Mucosa of rectum (tissue), 2 donors: ENCODE measurements at regions not wholly inside any gene's neighbourhood (a gene's known extent, or its start where the extent isn't known, plus 50 kb on each side); places are given as distances from the start of the nearest gene placed in this dataset.
"Not testable (repeated sequence)": the region's sequence is repeated elsewhere in the genome, so short reads cannot be mapped to it uniquely, and the experiment has no call there.

Experiments
- H3K27ac ChIP-seq, 2 donors: one replicate each; pipeline ENCODE4 v1.7.0; 2013; ENCODE audit warnings: inconsistent platforms in 2 of 2, low read depth in 2 of 2, low read length in 2 of 2
- H3K27me3 ChIP-seq, 2 donors: one replicate each; pipeline ENCODE4 v1.7.0; 2013; ENCODE audit warnings: low read length in 2 of 2; ENCODE audit not compliant: control insufficient read depth in 2 of 2, insufficient read depth in 2 of 2
- H3K36me3 ChIP-seq, 2 donors: one replicate each; pipeline ENCODE4 v1.7.0; 2013; ENCODE audit warnings: low read length in 2 of 2; ENCODE audit not compliant: control insufficient read depth in 2 of 2, insufficient read depth in 2 of 2
- H3K4me1 ChIP-seq, 2 donors: one replicate each; pipeline ENCODE4 v1.7.0; 2013; ENCODE audit warnings: low read length in 2 of 2, mild to moderate bottlenecking in 1 of 2; ENCODE audit not compliant: control insufficient read depth in 2 of 2, insufficient read depth in 2 of 2
- H3K4me3 ChIP-seq, 2 donors: one replicate each; pipeline ENCODE4 v1.7.0; 2013; ENCODE audit warnings: low read length in 2 of 2
- H3K9ac ChIP-seq, 2 donors: one replicate each; pipeline ENCODE4 v1.7.0; 2013; ENCODE audit warnings: low read length in 2 of 2, low read depth in 1 of 2, mild to moderate bottlenecking in 1 of 2
- H3K9me3 ChIP-seq, 2 donors: one replicate each; pipeline ENCODE4 v1.7.0; 2013; ENCODE audit warnings: low read length in 2 of 2; ENCODE audit not compliant: control insufficient read depth in 2 of 2
- donor health status: healthy.
- donor health status: Normal muscosa, but diverticular disease.

DNA sequence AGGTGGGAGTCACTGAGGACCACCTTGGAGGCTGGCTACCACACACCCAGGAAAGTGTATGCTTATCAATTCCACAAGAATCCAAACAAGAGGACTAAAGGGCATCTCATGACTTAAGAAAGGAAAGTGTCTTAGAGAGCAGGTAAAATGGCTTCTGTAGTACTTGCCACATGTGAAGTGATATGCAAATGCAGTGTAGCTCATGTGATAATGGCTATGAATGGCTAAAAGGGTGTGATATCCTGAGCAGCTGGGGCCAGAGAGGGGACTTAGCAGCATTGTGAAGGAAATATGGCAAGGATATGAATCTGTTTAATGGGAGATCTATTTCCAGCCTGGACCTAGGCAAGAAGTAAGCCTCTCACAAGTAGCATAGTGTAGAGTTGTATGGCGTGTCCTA is 90.5 kb downstream of the BUB3 start:
- no peaks in the 10 kb centered on the region for H3K36me3 ChIP-seq
- no peaks in the 10 kb centered on the region for H3K9me3 ChIP-seq
- no peak overlapping the region for H3K9ac ChIP-seq
- no peaks in the 10 kb centered on the region for H3K27me3 ChIP-seq
- H3K4me3 ChIP-seq: no peak overlapping the region
- no peak overlapping the region for H3K27ac ChIP-seq
- H3K4me1 ChIP-seq: peaks cover 0 to 3% of the 10 kb centered on the region in 2 donors

DNA sequence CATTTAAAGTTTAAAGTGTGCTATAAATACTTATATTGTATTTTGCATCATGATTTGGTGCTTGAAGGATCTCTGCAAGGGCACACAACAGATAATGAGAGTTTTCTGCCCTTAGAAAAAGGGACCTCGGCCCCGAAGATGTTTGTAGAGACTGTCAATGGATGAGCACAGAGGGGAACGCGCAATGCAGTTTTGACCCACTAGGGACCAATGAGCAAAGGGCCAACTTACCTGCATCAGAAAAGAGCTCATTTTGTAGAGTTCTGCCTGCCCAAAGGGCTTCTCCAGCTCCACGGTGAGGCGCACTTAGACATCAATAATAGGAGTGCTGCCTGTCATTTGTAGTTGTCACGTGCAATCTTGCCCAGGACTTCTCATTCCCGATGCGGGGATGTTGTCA is 91.1 kb downstream of the BUB3 start:
- peaks cover 0 to 3% of the 10 kb centered on the region in 2 donors for H3K4me1 ChIP-seq
- H3K9me3 ChIP-seq: no peaks in the 10 kb centered on the region
- H3K9ac ChIP-seq: no peak overlapping the region
- no peaks in the 10 kb centered on the region for H3K27me3 ChIP-seq
- no peak overlapping the region for H3K4me3 ChIP-seq
- H3K27ac ChIP-seq: no peak overlapping the region
- H3K36me3 ChIP-seq: no peaks in the 10 kb centered on the region

DNA sequence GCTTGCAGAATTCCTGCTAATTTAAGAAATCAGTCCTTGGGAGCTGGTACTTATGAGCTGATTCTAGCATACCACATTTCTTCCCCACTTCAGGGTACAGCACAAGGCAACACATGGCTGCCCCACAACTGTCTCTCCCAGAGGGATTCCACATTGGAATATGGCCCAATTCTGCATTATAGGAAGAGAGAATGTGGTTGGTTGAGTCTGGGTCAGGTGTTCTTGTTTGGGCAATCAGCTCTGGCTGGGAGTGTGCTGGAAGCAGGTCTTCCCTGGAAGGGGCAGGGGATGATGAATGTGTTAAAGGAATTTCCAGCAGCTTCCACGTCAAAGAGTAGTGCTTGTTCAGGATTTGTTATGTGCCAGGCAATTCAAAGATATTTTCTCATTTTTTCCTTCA is 95.7 kb downstream of the BUB3 start:
- no peaks in the 10 kb centered on the region for H3K9me3 ChIP-seq
- H3K27me3 ChIP-seq: no peaks in the 10 kb centered on the region
- no peak overlapping the region for H3K4me3 ChIP-seq
- no peak overlapping the region for H3K9ac ChIP-seq
- no peaks in the 10 kb centered on the region for H3K36me3 ChIP-seq
- H3K4me1 ChIP-seq: no peaks in the 10 kb centered on the region
- H3K27ac ChIP-seq: no peak overlapping the region

DNA sequence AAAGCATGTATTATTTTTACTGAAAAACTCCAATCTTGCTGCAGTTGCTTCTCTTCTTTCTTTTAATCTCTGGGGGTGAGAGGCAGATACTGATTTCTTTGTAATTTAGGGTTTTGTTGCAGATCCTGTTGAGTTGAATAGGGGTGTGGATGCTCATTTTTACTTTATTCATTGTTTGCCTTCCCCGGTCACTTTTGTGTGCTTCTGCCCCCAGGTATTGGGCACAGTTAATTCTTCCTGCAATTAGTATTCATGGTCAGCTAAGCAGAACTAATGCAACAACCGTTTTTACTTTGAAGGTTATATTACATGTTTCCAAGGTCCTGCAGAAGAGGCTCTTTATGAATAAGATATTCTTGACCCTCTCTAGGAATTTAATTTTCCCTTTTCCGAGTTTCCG is 96.4 kb downstream of the BUB3 start:
- no peaks in the 10 kb centered on the region for H3K4me1 ChIP-seq
- no peak overlapping the region for H3K27ac ChIP-seq
- H3K36me3 ChIP-seq: no peaks in the 10 kb centered on the region
- no peak overlapping the region for H3K9ac ChIP-seq
- no peaks in the 10 kb centered on the region for H3K27me3 ChIP-seq
- no peaks in the 10 kb centered on the region for H3K9me3 ChIP-seq
- no peak overlapping the region for H3K4me3 ChIP-seq

DNA sequence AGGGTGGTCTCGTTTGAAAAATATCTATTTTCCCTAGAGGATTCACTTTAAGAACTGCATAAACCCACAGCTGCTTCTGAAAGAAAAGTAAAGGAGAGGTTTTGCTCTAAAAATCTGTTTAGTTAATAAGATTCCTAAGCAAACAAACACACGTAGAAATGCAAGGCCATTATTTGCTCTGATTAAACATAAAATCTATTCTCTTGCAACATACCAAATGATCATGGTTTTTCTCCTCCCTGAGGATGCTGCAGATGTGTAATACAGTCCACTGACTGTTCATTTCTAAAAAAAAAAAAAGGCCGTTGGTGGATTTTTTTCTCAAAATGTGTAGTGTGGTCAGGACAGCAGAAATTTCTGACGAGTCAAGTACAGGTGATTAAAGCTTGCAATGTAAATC is 98.6 kb downstream of the BUB3 start:
- Histone ChIP-seq H3K27me3 (no peaks in the 10 kb centered on the region), H3K27ac (no peak overlapping the region), H3K4me3 (no peak overlapping the region), H3K36me3 (no peaks in the 10 kb centered on the region), H3K9me3 (no peaks in the 10 kb centered on the region), H3K9ac (no peak overlapping the region), H3K4me1 (no peaks in the 10 kb centered on the region)

DNA sequence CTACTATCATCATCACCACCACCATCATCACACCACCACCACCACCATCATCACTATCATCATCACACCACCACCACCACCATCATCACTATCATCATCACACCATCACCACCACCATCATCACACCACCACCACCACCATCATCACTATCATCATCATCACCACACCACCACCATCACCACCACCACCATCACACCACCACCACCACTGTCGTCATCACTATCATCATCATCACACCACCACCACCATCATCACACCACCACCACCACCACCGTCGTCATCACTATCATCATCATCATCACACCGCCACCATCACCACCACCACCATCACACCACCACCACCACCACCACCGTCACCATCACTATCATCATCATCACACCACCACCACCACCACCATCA is 100.1 kb downstream of the BUB3 start:
- not testable (repeated sequence) for H3K9ac ChIP-seq, H3K27ac ChIP-seq, H3K4me1 ChIP-seq, H3K27me3 ChIP-seq, H3K9me3 ChIP-seq, H3K36me3 ChIP-seq, H3K4me3 ChIP-seq

DNA sequence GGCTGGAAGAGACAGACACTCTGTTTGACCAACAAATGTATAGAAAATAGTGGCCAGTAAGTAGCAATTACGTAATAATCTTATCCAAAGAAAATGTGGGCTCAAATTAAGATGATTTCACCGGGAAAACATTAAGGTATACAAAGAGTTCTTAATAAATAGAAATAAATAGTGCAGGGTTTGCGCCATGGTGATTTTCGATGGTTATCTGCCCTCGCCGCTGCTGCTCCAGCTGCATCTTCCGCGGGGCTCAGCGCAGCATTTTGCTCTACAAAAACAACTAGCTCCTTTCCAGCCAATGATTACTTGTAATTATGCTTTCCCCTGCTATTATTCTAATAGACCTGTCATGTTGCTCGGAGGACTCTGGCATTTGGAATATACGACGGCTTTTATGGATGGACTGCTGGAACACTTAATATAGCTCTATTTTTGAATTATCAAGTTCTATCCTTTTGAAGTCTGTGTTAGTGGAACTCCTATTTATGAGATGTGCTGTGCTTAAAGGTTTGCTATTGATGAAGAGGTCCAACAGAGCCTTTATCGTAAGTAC is 103.8 kb downstream of the BUB3 start:
- Histone ChIP-seq H3K4me1 (no peaks in the 10 kb centered on the region), H3K9me3 (no peaks in the 10 kb centered on the region), H3K4me3 (no peak overlapping the region), H3K36me3 (no peaks in the 10 kb centered on the region), H3K27me3 (no peaks in the 10 kb centered on the region), H3K27ac (no peak overlapping the region), H3K9ac (no peak overlapping the region)

DNA sequence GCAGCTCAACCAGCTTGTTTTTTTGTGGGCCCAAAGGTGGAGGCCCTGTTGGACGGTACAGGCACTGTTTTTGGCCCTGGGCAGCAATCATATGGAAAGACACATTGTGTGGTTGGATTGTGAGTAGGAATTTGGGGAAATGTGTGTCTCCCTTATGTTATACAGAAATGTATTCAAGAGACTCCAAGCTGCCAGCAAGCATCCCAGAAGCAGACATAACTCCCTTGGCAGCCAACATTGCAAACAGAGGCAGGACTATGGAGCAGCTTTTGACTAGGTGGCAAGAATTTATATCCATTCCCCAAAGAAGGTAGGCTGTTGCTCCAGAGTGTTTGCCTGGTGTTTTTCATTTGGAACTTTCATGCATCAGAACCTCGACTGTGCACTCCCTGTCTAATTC is 104.9 kb downstream of the BUB3 start:
- H3K36me3 ChIP-seq: no peaks in the 10 kb centered on the region
- no peak overlapping the region for H3K27ac ChIP-seq
- no peaks in the 10 kb centered on the region for H3K4me1 ChIP-seq
- no peak overlapping the region for H3K9ac ChIP-seq
- no peak overlapping the region for H3K4me3 ChIP-seq
- H3K27me3 ChIP-seq: no peaks in the 10 kb centered on the region
- no peaks in the 10 kb centered on the region for H3K9me3 ChIP-seq

DNA sequence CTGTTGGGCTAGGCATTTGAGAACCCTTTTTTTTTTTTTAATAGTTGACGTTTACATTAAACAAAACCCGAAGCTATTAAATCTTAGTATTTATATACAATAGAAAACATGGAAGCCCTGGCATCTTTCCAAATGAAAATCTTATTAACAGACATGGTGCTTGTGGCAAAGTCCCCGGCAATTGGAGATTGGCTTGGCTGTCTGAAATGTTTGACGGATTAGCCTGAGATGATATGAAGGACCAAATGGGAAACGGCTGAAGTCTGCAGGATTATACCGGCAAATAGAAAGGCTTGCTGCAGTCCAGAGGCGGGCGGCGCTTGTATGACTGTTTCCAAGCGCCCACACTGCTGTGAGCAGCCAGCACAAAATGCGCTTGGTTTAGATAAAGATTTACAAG is 105.6 kb downstream of the BUB3 start:
- Histone ChIP-seq H3K9ac (no peak overlapping the region), H3K27me3 (no peaks in the 10 kb centered on the region), H3K27ac (no peak overlapping the region), H3K4me1 (no peaks in the 10 kb centered on the region), H3K36me3 (no peaks in the 10 kb centered on the region), H3K4me3 (no peak overlapping the region), H3K9me3 (no peaks in the 10 kb centered on the region)

DNA sequence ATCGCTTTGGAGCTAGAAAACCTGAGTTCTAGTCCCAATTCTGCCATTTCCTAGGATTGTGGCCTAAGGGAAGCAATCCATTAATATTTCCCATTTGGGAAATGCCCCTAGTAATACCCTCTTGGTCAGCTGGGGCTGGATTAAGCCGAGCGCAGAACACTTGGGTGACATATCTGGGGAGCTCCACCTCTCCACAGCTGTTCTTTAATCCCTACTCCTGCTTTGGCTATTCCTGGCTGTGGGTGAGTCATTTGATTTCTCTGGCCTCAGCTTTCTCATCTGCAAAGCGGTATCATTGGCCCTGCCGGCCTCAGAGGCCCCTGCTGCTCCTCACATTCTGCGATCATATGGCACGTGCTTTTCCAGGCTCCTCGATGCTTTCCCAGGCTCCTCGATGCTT is 108.3 kb downstream of the BUB3 start:
- no peak overlapping the region for H3K9ac ChIP-seq
- no peaks in the 10 kb centered on the region for H3K36me3 ChIP-seq
- H3K27me3 ChIP-seq: no peaks in the 10 kb centered on the region
- H3K4me1 ChIP-seq: no peaks in the 10 kb centered on the region
- H3K9me3 ChIP-seq: no peaks in the 10 kb centered on the region
- no peak overlapping the region for H3K27ac ChIP-seq
- H3K4me3 ChIP-seq: no peak overlapping the region

DNA sequence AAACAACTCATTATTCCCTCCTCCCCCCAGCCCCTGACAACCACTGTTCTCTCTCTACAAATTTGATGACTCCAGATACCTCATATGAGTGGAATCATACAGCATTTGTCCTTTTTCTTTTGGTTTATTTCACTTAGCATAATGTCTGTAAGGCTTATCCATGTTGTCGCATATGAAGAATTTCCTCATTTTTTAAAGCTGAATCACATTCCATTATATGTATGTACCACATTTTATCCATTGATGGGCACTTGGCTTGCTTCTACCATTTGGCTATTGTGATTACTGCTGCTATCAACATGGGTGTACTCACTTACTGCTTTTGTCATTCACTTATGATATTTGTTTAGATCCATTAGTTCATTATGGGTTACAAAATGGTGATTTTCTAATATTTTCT is 112.8 kb downstream of the BUB3 start:
- Histone ChIP-seq H3K36me3 (no peaks in the 10 kb centered on the region), H3K27ac (no peak overlapping the region), H3K9ac (no peak overlapping the region), H3K4me1 (no peaks in the 10 kb centered on the region), H3K9me3 (no peaks in the 10 kb centered on the region), H3K27me3 (no peaks in the 10 kb centered on the region), H3K4me3 (no peak overlapping the region)
